ENCODE measurements at regions not wholly inside any gene's neighbourhood (a gene's known extent, or its start where the extent isn't known, plus 50 kb on each side); places are given as distances from the start of the nearest gene placed in this dataset.
"Not testable (repeated sequence)": the region's sequence is repeated elsewhere in the genome, so short reads cannot be mapped to it uniquely, and the experiment has no call there.

DNA sequence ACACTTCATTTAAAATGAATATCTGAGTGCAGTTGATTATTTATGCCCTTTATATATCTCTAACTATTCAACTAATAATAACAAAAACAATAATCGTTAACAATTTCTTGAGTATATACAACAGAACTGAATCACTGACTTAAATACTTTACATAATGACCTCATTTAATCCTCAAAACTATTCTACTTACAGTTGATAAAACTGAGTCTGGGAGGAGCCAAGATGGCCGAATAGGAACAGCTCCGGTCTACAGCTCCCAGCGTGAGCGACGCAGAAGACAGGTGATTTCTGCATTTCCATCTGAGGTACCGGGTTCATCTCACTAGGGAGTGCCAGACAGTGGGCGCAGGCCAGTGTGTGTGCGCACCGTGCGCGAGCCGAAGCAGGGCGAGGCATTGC lies 163.6 kb downstream of the LRRN1 start:
- peak overlapping the region in 1 of 2 donors; percentile 53 for H3K4me3 ChIP-seq (ENCODE audit: low read length in 2 of 2)
- not testable (repeated sequence) for H3K9me3 ChIP-seq (ENCODE audit: control insufficient read depth in 2 of 2, low read length in 2 of 2)

GRCh38 chr3:3984053-3984452 lies 184.8 kb downstream of the LRRN1 start:
- H3K9ac ChIP-seq (ENCODE audit: low read depth in 1 of 2, low read length in 2 of 2) = no peak overlapping the region
- H3K9me3 ChIP-seq (ENCODE audit: control insufficient read depth in 2 of 2, low read length in 2 of 2) = no peaks in the 10 kb centered on the region
- H3K4me1 ChIP-seq (ENCODE audit: control insufficient read depth in 2 of 2, insufficient read depth in 2 of 2, low read length in 2 of 2) = no peaks in the 10 kb centered on the region
- no peaks in the 10 kb centered on the region for H3K36me3 ChIP-seq (ENCODE audit: control insufficient read depth in 2 of 2, insufficient read depth in 2 of 2, low read length in 2 of 2)
- no peak overlapping the region for H3K27ac ChIP-seq (ENCODE audit: low read depth in 2 of 2, low read length in 2 of 2)
- H3K27me3 ChIP-seq (ENCODE audit: control insufficient read depth in 2 of 2, insufficient read depth in 2 of 2, low read length in 2 of 2) = no peaks in the 10 kb centered on the region
- no peak overlapping the region for H3K4me3 ChIP-seq (ENCODE audit: low read length in 2 of 2)

More for the DNA sequence above, 163.6 kb downstream of the LRRN1 start:
- H3K4me1 ChIP-seq (ENCODE audit: control insufficient read depth in 2 of 2, insufficient read depth in 2 of 2, low read length in 2 of 2); H3K9ac ChIP-seq (ENCODE audit: low read depth in 1 of 2, low read length in 2 of 2); H3K27ac ChIP-seq (ENCODE audit: low read depth in 2 of 2, low read length in 2 of 2); H3K36me3 ChIP-seq (ENCODE audit: control insufficient read depth in 2 of 2, insufficient read depth in 2 of 2, low read length in 2 of 2); H3K27me3 ChIP-seq (ENCODE audit: control insufficient read depth in 2 of 2, insufficient read depth in 2 of 2, low read length in 2 of 2): not testable (repeated sequence)

GRCh38 chr3:3991598-3991997 lies 192.4 kb downstream of the LRRN1 start:
- H3K27me3 ChIP-seq (ENCODE audit: control insufficient read depth in 2 of 2, insufficient read depth in 2 of 2, low read length in 2 of 2) = no peaks in the 10 kb centered on the region
- no peaks in the 10 kb centered on the region for H3K4me1 ChIP-seq (ENCODE audit: control insufficient read depth in 2 of 2, insufficient read depth in 2 of 2, low read length in 2 of 2)
- no peak overlapping the region for H3K9ac ChIP-seq (ENCODE audit: low read depth in 1 of 2, low read length in 2 of 2)
- H3K4me3 ChIP-seq (ENCODE audit: low read length in 2 of 2) = no peak overlapping the region
- no peaks in the 10 kb centered on the region for H3K9me3 ChIP-seq (ENCODE audit: control insufficient read depth in 2 of 2, low read length in 2 of 2)
- H3K27ac ChIP-seq (ENCODE audit: low read depth in 2 of 2, low read length in 2 of 2) = no peak overlapping the region
- no peaks in the 10 kb centered on the region for H3K36me3 ChIP-seq (ENCODE audit: control insufficient read depth in 2 of 2, insufficient read depth in 2 of 2, low read length in 2 of 2)

- Histone ChIP-seq H3K4me3 (ENCODE audit: low read length in 2 of 2) (no peak overlapping the region), H3K27me3 (ENCODE audit: control insufficient read depth in 2 of 2, insufficient read depth in 2 of 2, low read length in 2 of 2) (no peaks in the 10 kb centered on the region), H3K9ac (ENCODE audit: low read depth in 1 of 2, low read length in 2 of 2) (no peak overlapping the region), H3K4me1 (ENCODE audit: control insufficient read depth in 2 of 2, insufficient read depth in 2 of 2, low read length in 2 of 2) (no peaks in the 10 kb centered on the region), H3K27ac (ENCODE audit: low read depth in 2 of 2, low read length in 2 of 2) (no peak overlapping the region), H3K36me3 (ENCODE audit: control insufficient read depth in 2 of 2, insufficient read depth in 2 of 2, low read length in 2 of 2) (no peaks in the 10 kb centered on the region), H3K9me3 (ENCODE audit: control insufficient read depth in 2 of 2, low read length in 2 of 2) (no peaks in the 10 kb centered on the region)
Measured at GRCh38 chr3:3992312-3992874, 193.2 kb downstream of the LRRN1 start.

DNA sequence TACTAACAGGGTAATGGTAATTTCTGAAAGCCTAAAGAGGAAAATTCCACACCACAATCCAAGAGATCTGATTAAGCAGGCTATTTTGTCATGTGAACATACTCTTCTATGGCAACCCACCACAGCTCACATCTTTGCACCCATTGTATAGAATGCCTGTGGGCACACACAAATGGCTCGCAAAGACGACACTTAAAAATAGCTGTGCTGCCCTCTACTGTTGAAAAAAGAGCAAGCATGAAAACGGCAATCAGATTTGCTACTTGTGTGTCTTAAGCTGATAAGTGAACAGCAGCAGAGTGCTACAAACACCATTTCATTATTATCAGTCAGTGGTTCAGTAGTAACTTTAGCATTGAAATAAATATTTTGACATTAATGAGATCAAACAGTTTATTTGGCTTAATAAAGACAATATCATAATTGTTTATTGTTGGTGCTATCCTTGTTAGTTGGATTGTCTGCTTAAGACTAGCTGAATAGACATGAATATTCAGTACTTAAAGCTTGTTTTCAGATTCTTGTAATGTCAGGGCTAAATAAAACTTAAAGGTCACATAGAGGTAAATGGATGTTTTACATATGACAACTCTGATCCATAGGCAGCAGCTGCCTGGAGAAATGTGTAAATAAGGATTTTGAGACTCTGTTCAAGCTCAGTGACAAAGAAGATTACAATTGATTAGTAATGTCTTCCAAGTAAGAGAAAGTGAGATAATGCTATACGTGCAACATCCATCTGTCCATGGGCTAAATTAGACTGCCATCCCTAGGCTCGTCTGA lies 199.1 kb downstream of the LRRN1 start:
- no peak overlapping the region for H3K4me3 ChIP-seq (ENCODE audit: low read length in 2 of 2)
- no peak overlapping the region for H3K9ac ChIP-seq (ENCODE audit: low read depth in 1 of 2, low read length in 2 of 2)
- H3K27me3 ChIP-seq (ENCODE audit: control insufficient read depth in 2 of 2, insufficient read depth in 2 of 2, low read length in 2 of 2) = no peaks in the 10 kb centered on the region
- no peaks in the 10 kb centered on the region for H3K9me3 ChIP-seq (ENCODE audit: control insufficient read depth in 2 of 2, low read length in 2 of 2)
- H3K4me1 ChIP-seq (ENCODE audit: control insufficient read depth in 2 of 2, insufficient read depth in 2 of 2, low read length in 2 of 2) = no peaks in the 10 kb centered on the region
- no peak overlapping the region for H3K27ac ChIP-seq (ENCODE audit: low read depth in 2 of 2, low read length in 2 of 2)
- H3K36me3 ChIP-seq (ENCODE audit: control insufficient read depth in 2 of 2, insufficient read depth in 2 of 2, low read length in 2 of 2) = no peaks in the 10 kb centered on the region

DNA sequence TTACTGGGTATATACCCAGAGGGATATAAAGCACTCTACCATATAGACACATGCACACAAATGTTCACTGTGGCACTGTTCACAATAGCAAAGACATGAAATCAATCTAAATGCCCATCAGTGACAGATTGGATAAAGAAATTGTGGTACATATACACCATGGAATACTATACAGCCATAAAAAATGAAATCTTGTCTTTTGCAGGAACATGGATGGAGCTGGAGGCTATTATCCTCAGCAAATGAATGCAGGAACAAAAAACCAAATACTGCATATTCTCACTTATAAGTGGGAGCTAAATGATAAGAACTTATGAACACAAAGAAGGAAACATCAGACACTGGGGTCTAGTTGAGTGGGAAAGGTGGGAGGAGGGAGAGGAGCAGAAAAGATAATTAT lies 200.1 kb downstream of the LRRN1 start:
- not testable (repeated sequence) for H3K4me1 ChIP-seq (ENCODE audit: control insufficient read depth in 2 of 2, insufficient read depth in 2 of 2, low read length in 2 of 2); H3K4me3 ChIP-seq (ENCODE audit: low read length in 2 of 2); H3K9me3 ChIP-seq (ENCODE audit: control insufficient read depth in 2 of 2, low read length in 2 of 2); H3K36me3 ChIP-seq (ENCODE audit: control insufficient read depth in 2 of 2, insufficient read depth in 2 of 2, low read length in 2 of 2); H3K27ac ChIP-seq (ENCODE audit: low read depth in 2 of 2, low read length in 2 of 2); H3K27me3 ChIP-seq (ENCODE audit: control insufficient read depth in 2 of 2, insufficient read depth in 2 of 2, low read length in 2 of 2); H3K9ac ChIP-seq (ENCODE audit: low read depth in 1 of 2, low read length in 2 of 2)

DNA sequence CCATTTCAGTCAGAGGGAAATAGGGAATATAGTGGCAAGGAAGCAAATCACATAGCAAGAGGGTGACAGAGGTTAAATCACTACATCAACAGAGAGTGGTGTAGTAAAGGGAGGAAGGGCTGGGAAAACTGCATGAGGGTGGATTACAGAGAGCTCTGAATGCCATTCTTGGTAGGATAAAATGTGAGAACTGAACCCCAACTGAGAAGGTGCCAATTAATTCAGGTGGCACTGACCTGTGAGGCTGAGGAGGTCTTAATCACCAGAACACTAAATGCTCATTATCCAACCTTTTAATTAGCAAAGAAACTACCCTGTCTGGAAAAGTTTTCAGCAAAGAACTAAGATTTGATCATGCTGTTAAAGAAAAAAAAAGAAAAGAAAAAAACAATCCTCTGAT lies 202.7 kb downstream of the LRRN1 start:
- no peak overlapping the region for H3K9ac ChIP-seq (ENCODE audit: low read depth in 1 of 2, low read length in 2 of 2)
- no peak overlapping the region for H3K4me3 ChIP-seq (ENCODE audit: low read length in 2 of 2)
- H3K9me3 ChIP-seq (ENCODE audit: control insufficient read depth in 2 of 2, low read length in 2 of 2) = no peaks in the 10 kb centered on the region
- no peaks in the 10 kb centered on the region for H3K4me1 ChIP-seq (ENCODE audit: control insufficient read depth in 2 of 2, insufficient read depth in 2 of 2, low read length in 2 of 2)
- no peak overlapping the region for H3K27ac ChIP-seq (ENCODE audit: low read depth in 2 of 2, low read length in 2 of 2)
- no peaks in the 10 kb centered on the region for H3K27me3 ChIP-seq (ENCODE audit: control insufficient read depth in 2 of 2, insufficient read depth in 2 of 2, low read length in 2 of 2)
- H3K36me3 ChIP-seq (ENCODE audit: control insufficient read depth in 2 of 2, insufficient read depth in 2 of 2, low read length in 2 of 2) = no peaks in the 10 kb centered on the region

- no peaks in the 10 kb centered on the region for H3K9me3 ChIP-seq (ENCODE audit: control insufficient read depth in 2 of 2, low read length in 2 of 2)
- H3K36me3 ChIP-seq (ENCODE audit: control insufficient read depth in 2 of 2, insufficient read depth in 2 of 2, low read length in 2 of 2) = no peaks in the 10 kb centered on the region
- no peaks in the 10 kb centered on the region for H3K27me3 ChIP-seq (ENCODE audit: control insufficient read depth in 2 of 2, insufficient read depth in 2 of 2, low read length in 2 of 2)
- no peak overlapping the region for H3K9ac ChIP-seq (ENCODE audit: low read depth in 1 of 2, low read length in 2 of 2)
- no peak overlapping the region for H3K4me3 ChIP-seq (ENCODE audit: low read length in 2 of 2)
- H3K4me1 ChIP-seq (ENCODE audit: control insufficient read depth in 2 of 2, insufficient read depth in 2 of 2, low read length in 2 of 2) = no peaks in the 10 kb centered on the region
- H3K27ac ChIP-seq (ENCODE audit: low read depth in 2 of 2, low read length in 2 of 2) = no peak overlapping the region
Measured at GRCh38 chr3:4006288-4006687, 207.1 kb downstream of the LRRN1 start.

- no peak overlapping the region for H3K4me3 ChIP-seq (ENCODE audit: low read length in 2 of 2)
- no peak overlapping the region for H3K27ac ChIP-seq (ENCODE audit: low read depth in 2 of 2, low read length in 2 of 2)
- H3K9me3 ChIP-seq (ENCODE audit: control insufficient read depth in 2 of 2, low read length in 2 of 2) = no peaks in the 10 kb centered on the region
- no peaks in the 10 kb centered on the region for H3K27me3 ChIP-seq (ENCODE audit: control insufficient read depth in 2 of 2, insufficient read depth in 2 of 2, low read length in 2 of 2)
- no peak overlapping the region for H3K9ac ChIP-seq (ENCODE audit: low read depth in 1 of 2, low read length in 2 of 2)
- no peaks in the 10 kb centered on the region for H3K4me1 ChIP-seq (ENCODE audit: control insufficient read depth in 2 of 2, insufficient read depth in 2 of 2, low read length in 2 of 2)
- H3K36me3 ChIP-seq (ENCODE audit: control insufficient read depth in 2 of 2, insufficient read depth in 2 of 2, low read length in 2 of 2) = no peaks in the 10 kb centered on the region
Measured at GRCh38 chr3:4008205-4008604, 209.0 kb downstream of the LRRN1 start.

DNA sequence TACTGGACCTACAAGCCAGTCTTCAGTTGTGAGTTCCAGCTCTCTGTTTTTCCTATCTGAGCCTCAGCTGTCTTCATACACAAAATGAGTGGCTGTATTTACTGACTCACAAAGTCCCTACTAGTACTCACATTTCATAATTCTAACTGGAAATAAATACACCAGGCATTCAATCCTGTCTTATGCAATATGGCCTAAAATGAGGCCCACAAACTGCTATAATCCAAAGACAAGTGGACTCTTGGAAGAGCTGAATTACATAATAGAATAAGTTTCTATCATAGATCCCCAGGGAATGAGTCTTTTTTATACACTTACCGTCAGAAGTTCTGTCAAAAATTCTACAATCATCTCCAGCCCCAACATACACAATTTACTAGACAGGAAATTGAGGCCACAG lies 211.9 kb downstream of the LRRN1 start:
- H3K27ac ChIP-seq (ENCODE audit: low read depth in 2 of 2, low read length in 2 of 2) = no peak overlapping the region
- H3K4me1 ChIP-seq (ENCODE audit: control insufficient read depth in 2 of 2, insufficient read depth in 2 of 2, low read length in 2 of 2) = no peaks in the 10 kb centered on the region
- H3K36me3 ChIP-seq (ENCODE audit: control insufficient read depth in 2 of 2, insufficient read depth in 2 of 2, low read length in 2 of 2) = no peaks in the 10 kb centered on the region
- no peaks in the 10 kb centered on the region for H3K27me3 ChIP-seq (ENCODE audit: control insufficient read depth in 2 of 2, insufficient read depth in 2 of 2, low read length in 2 of 2)
- H3K4me3 ChIP-seq (ENCODE audit: low read length in 2 of 2) = no peak overlapping the region
- H3K9me3 ChIP-seq (ENCODE audit: control insufficient read depth in 2 of 2, low read length in 2 of 2) = no peaks in the 10 kb centered on the region
- no peak overlapping the region for H3K9ac ChIP-seq (ENCODE audit: low read depth in 1 of 2, low read length in 2 of 2)
